K562 (cell line): ENCODE measurements at regions not wholly inside any gene's neighbourhood (a gene's known extent, or its start where the extent isn't known, plus 50 kb on each side); places are given as distances from the start of the nearest gene placed in this dataset.

Experiments used
- CHD2 ChIP-seq: IDR thresholded peaks from 2 replicates; pipeline ENCODE4 v1.6.1; 2011; ENCODE audit warnings: low read depth, low read length
- CTCF ChIP-seq, 3 experiments: IDR thresholded peaks in 2 of 3; conservative IDR thresholded peaks in 1 of 3; 2 replicates each; pipeline ENCODE4 v1.5.1; 2011 to 2012; ENCODE audit warnings: low read length in 3 of 3, mild to moderate bottlenecking in 3 of 3, control low read depth in 2 of 3, improper control_type of control experiment in 1 of 3, inconsistent platforms in 1 of 3, low read depth in 1 of 3, mixed read lengths in 1 of 3, moderate library complexity in 1 of 3; ENCODE audit not compliant: insufficient read depth in 2 of 3
- FOXP1 ChIP-seq: sonication (generic); formaldehyde crosslinking; IDR thresholded peaks from 2 replicates; pipeline ENCODE4 v1.8.0; 2022; ENCODE audit warnings: mild to moderate bottlenecking, missing genetic modification reagents
- KAT8 ChIP-seq: fragments of 450-650 bp; IDR thresholded peaks from 2 replicates; pipeline ENCODE4 v1.6.1; 2016; ENCODE audit warnings: low read depth, mild to moderate bottlenecking
- KDM1A ChIP-seq, 2 experiments: fragments of 450-650 bp; IDR thresholded peaks; 2 replicates each; pipeline ENCODE4 v1.6.1; 2016; ENCODE audit warnings: mild to moderate bottlenecking in 2 of 2
- KLF6 ChIP-seq: fragments of 250-450 bp; sonication (Bioruptor Pico); IDR thresholded peaks from 2 replicates; pipeline ENCODE4 v1.4.0; 2020; ENCODE audit warnings: mild to moderate bottlenecking, moderate library complexity, borderline replicate concordance
- POLR2AphosphoS5 ChIP-seq: IDR thresholded peaks from 2 replicates; pipeline ENCODE4 v1.6.1; 2011; ENCODE audit warnings: mild to moderate bottlenecking, low read depth, low read length, moderate library complexity; ENCODE audit not compliant: control insufficient read depth, insufficient read depth
- RBM39 ChIP-seq: fragments of 200-400 bp; formaldehyde crosslinking; optimal IDR thresholded peaks from 2 replicates; pipeline ENCODE3; 2018; ENCODE audit warnings: low read depth, low read length
- SMARCA5 ChIP-seq: fragments of 450-650 bp; IDR thresholded peaks from 2 replicates; pipeline ENCODE4 v1.6.1; 2016
- SP1 ChIP-seq: sonication (generic); formaldehyde crosslinking; IDR thresholded peaks from 2 replicates; pipeline ENCODE4 v1.8.1; 2022; ENCODE audit warnings: mild to moderate bottlenecking, missing genetic modification reagents
- ZNF24 ChIP-seq: fragments of 450-650 bp; IDR thresholded peaks from 2 replicates; pipeline ENCODE4 v1.6.1; 2016
- ZNF253 ChIP-seq: fragments of 250-450 bp; sonication (Bioruptor Pico); conservative IDR thresholded peaks from 2 replicates; pipeline ENCODE4 v1.6.1; 2021; ENCODE audit warnings: mild to moderate bottlenecking
- ZNF766 ChIP-seq: fragments of 200-800 bp; sonication (Bioruptor generic); conservative IDR thresholded peaks from 2 replicates; pipeline ENCODE4 v1.6.1; 2016; ENCODE audit warnings: missing genetic modification characterization, missing compliant biosample characterization

- TF ChIP-seq POLR2AphosphoS5 (no peak), SMARCA5 (no peak), ZNF253 (no peak), KAT8 (no peak), CHD2 (no peak), KDM1A (IDR thresholded peaks at IDR 0.05) (no peak), CTCF (IDR thresholded peaks at IDR 0.05 in 2 of 3, conservative IDR thresholded peaks at IDR 0.05 in 1 of 3; ENCODE audit: insufficient read depth in 2 of 3, low read depth in 1 of 3, low read length in 3 of 3) (no peak), ZNF24 (no peak), ZNF766 (no peak), KLF6 (CRISPR knock-in tag) (no peak), FOXP1 (CRISPR knock-in tag) (no peak), RBM39 (no peak), SP1 (CRISPR knock-in tag) (no peak)
Observed at GRCh38 chr2:194135463-194135862, 1521.6 kb upstream of the SLC39A10 start.
